RPMI7951 (cell line): ENCODE measurements at regions not wholly inside any gene's neighbourhood (a gene's known extent, or its start where the extent isn't known, plus 50 kb on each side); places are given as distances from the start of the nearest gene placed in this dataset.
"Not testable (repeated sequence)": the region's sequence is repeated elsewhere in the genome, so short reads cannot be mapped to it uniquely, and the experiment has no call there.

Source experiments
- DNase-seq: peaks from one replicate; pipeline ENCODE4 v3.0.0-alpha.2; 2012; ENCODE audit warnings: low read depth

DNA sequence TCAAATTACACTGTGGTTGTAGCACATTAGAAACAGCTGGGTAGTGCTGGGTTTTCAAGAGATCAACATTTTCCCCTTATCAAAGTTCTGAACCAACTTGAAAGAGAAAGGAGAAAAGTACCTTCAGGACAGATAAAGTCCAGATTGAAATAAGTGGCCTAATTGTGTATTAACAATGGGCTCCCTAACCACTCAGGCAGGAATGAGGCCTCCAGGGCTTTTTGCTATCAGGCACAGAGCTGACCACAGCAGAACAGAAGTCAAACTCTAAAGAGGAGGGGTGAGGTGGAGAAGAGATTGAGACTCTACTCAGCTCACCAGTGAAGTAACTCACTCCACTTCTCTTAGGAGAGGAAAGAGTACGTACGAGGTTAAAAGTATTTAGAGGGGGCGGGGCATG, 394.1 kb upstream of the PHF14 start:
- DNase-seq, result no peak

DNA sequence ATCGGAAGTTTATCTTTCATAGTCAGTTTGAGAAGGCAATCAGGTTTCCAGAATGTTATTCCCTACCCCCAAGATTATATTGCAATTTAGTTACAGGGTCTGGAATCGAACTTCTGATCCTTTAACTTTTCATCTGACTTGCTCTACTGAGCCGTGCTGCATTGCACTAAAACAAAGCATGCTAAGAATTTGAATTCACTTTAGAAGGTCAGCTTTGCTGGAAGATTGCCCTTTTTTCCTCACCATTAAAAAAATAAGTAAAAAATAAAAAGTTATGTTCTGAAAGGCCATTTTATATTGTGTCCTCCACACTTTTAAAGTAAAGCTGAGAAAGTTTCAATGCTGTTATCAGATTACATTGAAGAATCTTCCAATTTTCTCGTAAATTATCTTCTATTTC, 388.8 kb upstream of the PHF14 start:
- no peak for DNase-seq

DNA sequence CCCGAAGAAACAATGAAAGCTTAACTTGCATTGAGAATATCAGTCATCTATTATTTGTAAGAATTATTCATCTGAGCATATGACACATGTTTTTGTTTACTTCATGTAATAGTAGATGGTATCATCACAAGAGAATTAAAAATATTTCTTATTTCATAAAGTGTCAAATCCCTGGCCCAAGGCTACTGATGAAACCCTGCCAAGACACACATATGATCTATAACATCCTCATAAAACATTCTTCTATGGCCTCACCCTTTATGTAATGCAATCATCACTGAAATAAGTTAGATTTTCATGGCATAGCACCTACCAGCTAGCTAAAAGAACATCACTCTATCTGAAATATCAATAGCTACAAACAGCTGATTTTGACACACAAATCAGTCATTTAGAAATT, 385.6 kb upstream of the PHF14 start:
- no peak for DNase-seq

DNA sequence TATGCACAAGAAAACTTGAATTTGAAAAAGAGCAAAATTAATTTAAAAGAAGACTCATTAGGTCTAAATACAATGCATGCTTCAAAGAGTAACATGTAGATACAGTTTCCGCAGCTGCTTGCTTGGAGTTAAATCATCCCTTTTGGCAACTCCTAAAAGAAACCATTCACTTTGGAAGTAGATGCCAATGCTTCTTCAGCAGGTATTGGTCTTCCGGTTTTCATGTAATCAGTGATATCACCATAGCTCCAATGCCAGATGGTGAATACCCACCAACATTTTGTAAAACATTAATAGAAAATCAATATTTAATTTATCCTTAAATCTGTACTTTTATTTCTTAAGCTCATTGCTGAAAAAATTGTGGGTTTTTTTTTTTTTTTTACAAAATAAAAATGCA, 381.1 kb upstream of the PHF14 start:
- no peak for DNase-seq

DNA sequence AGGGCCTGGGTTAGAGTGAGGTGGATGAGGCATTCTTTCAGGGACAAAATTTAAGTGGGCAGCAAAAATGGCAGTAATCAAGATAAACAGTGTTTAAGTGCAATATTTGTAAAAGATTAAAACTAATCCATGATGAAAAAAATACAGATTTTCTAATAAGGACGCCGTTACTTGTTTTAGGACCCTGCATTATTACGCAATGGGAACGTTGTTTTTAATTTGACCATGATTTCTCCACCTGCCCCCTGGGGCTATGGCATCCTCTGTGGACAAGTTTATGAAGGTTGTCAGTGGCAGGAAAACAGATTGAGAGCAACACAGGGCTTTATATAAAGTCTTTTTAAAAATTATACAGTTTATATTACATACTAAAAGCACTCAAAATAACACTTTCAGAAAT, 380.6 kb upstream of the PHF14 start:
- no peak for DNase-seq

DNA sequence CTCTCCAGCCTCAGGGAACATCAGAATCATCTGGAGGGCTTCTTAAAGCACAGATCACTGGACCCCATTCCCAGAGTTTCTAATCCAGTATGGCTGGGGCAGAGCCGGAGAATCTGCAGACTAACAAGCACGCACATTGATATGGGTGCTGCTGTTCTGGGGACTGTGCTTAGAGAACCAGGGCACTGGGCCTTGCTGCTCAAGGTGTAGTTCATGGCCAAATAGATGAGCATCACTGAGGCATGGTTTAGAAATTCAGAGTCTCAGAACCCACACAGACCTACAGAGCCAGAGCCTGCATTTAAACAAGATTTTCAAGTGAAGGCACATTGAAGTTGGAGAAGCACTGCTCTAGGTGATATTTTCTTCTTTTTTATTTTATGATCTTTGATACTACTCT, 376.8 kb upstream of the PHF14 start:
- no peak for DNase-seq

DNA sequence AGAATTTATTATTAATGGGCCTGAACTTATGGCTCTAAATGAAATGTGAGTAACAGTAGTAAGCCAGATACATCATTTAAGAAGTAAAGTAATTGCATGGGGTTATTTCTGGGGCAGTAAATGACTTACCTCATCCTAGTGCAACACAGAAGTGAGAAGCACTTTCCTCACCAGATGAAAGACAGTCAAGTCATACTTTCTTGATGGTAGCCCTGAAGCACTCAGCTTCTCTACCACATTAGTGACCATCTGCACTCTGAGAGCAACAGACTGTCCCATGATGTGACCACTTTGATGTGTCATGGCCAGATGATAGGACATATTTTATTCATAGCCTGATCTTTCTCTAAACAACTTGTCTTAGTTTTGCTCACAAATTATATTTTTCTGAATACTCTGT, 369.5 kb upstream of the PHF14 start:
- no peak for DNase-seq

DNA sequence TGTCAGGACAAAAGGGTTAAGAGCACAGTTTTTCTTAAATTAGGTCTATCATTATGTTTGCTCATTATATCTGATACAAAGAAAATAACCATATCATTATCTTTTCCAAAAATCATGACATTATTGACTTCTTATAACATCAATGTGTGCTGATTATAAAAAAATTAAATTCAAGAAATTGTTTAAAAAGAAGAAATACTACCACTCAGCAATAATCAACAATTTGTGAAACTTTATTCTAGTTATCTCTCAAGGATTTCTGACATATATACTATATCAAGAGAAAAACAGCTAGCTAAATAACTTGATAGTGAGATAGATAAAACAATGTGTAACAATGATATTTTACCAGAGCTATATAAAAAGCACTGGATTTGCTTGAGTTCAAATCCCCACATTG, 360.7 kb upstream of the PHF14 start:
- no peak for DNase-seq

DNA sequence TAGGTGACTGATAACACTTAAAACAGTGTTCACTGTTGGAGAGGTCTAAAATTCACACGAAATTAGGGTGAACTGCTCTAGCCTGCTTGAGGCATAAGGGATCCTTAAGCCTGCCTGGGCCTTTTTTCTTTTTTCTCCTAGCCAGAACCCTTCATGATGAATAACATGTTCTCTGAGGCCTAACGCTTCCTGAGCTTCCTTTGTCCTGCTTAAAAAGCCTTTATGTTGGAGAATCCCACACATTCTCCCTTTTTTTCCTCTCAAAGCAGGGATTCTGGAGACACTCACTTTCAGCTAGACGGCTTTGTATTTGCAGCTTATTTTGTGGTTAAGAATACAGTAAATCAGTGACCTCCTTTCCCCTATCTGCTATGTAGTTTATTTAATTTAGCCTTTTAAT, 354.7 kb upstream of the PHF14 start:
- no peak for DNase-seq

DNA sequence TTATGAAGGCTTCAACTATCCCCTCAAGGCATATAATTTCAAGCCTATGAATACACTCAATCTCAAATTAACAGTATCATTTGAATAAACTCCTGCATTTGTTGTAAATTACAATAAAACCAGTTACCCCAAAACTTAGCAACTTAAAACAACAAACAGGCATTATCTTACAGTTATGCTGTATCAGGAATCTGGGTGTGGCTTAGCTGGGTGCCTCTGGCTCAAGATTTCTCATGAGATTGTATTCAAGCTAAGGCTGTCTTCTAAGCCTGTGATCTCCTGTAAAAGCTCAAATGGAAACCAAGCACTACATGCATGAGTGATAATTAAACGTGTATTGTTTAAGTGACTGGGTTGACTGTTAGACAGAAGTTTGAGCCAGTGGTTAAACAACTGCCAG, 341.0 kb upstream of the PHF14 start:
- DNase-seq, result no peak

DNA sequence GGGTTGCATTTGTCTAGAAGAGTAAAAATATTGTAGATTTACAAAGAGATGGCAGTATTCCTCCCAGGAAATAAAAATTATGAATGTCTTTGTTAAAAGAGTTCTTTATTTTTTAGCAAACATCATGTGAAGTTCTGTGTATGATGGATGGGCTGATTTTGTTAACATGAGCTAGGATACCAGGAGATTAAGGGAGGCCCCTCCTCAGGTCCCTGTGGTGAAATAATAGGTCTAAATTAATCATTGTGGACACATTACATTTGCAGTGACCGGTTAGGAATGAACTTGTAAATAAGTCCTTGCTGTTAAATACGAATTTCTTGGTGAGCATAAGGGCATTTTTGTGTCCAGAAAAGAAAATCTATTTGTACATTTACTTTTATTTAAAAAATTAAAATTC, 339.4 kb upstream of the PHF14 start:
- DNase-seq, result no peak

DNA sequence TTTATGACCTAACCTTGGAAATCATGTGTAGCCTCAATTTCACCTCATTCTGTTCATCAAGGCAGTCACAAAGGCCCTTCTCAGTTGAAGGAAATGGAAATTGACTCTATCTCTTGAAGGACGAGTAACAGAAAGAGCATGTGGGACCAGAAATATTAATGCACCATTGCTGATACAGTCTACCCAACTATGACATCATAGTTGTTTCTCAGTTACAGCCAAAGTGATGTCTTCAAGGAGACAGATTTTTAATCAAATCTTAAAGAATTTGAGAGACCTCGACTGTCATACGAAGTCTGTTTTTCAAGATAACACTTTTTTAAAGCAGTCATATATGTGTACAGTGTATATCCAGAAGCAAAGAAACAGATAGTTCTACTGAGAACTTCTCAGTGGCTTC, 335.7 kb upstream of the PHF14 start:
- no peak for DNase-seq

DNA sequence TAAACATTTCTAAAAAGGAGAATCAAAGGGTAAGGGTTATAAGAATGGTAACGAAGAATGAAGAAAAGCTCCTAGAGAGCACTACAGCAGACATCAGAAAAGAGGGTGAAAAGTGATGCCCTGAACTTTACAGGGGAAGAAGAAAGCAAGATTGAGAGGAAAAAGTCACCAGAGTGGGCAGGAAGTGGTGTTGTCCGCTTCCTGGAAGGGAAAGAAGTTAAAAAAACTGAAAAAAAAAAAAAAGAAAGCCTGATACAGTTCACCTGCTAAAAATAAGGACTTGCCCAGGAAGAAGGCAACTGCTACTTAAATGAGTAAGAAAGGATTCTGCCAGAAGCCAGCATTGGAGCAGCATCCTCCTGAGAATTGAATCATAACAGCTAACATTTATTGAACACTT, 330.1 kb upstream of the PHF14 start:
- DNase-seq, result no peak

DNA sequence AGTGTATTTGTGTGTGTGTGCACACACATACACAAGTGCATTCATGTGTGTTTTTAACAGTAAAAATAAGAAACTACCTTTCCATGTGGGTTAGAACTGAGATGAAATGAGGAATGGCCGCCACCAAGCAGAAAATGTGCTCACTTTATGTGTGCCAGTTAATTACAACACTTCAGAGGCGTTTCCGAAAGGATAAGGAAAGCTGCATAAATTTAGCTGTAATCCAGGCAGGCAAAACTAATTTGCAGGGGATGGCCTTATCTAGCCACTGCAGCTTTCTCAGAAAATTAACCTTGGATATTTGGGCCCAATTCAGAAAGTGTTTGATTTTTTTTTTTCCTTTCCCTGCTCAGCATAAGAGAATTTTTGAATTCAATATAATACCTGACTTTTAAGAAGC, 328.8 kb upstream of the PHF14 start:
- DNase-seq, result no peak

DNA sequence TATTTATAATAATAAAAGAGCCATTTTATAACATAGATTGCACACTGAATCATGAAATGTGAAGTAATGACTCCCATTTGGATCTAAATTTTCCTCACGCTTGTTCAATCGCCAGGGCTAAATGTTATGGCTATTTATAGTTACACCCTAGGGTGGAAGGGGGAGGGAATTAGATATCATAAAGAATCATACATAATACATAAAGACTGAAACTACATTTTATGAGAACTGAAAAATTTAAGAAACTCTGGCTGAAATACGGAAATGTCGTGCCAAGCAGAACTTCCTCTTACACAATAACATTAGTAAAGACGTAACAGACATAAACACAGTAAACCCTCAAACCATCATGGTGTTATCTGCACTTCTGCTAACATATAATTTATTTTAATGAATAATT, 327.5 kb upstream of the PHF14 start:
- DNase-seq, result no peak

DNA sequence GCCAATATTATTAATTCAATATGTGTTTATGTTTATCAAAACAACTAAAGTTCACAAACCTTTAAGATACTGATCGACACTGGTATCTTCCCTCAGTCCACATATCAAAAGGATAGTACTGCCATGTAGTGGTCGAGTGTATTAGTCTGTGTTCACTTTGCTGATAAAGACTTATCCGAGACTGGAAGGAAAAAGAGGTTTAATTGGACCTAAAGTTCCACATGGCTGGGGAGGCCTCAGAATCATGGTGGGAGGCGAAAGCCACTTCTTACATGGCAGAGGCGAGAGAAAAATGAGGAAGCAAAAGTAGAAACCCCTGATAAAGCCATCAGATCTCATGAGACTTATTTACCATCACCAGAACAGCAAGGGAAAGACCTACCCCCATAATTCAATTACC, 325.4 kb upstream of the PHF14 start:
- DNase-seq, result no peak

DNA sequence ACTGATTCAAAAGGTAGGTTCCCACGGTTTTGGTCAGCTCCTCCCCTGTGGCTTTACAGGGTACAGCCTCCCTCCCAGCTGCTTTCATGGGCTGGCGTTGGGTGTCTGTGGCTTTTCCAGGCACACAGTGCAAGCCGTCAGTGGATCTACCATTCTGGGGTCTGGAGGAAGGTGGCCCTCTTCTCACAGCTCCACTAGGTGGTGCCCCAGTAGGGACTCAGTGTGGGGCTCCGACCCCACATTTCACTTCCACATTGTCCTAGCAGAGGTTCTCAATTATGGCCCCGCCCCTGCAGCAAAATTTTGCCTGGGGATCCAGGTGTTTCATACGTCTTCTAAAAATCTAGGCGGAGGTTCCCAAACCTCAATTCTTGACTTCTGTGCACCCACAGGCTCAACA, 324.6 kb upstream of the PHF14 start:
- DNase-seq, result not testable (repeated sequence)

DNA sequence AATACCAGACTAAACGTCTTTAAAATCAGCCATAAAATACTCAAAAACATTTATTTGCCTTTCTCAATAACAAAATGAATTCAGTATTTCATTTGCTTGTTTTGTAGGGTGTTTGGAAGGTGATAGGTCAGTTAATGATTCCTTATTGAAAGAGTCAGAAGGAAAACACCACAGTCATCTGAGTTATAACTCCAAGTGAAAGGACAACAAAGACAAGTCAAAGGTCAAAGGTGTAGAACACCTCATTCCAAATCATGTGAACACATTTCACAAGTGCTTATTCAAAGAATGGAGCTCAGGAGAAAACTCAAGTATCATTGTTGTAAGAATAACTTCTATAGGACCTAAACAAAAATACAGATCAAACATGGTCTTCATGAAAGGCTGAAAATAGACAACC, 318.6 kb upstream of the PHF14 start:
- DNase-seq, result no peak

DNA sequence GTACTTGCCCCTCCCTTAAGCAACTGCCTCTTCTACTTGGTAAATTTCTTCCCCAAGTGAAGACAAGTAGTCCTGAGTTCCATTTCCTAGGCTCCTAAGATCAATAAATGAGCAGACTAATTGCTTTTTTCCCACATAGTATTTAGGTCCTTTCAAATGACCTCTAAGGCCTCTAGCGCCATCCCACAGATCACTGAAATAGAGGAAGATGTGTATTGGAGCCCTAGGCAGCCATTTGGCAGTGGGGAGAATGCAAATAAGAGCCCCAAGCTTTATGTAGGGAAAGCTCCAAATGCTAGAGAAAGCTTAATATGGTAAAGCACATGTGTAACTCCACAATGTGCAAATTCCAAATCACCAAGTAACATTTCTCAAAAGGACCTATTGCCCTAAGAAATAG, 316.5 kb upstream of the PHF14 start:
- no peak for DNase-seq

DNA sequence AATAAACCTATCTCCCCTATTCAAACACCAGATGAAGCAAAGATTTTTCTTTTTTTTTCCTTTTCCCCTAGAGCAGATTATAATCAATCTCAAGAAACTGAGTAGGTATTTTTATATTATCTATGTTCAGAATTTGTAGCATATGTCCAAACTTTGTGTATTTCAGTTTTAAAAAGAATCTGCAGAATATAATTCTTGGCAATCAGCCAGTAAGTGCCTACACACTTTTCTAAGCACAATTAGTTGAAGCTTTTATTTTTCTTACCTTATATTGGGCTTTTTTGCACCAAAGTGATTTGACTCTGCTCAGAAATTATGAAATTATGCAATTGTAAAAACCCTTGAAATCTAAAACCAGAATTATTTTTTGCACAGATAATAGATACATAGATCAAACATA, 315.8 kb upstream of the PHF14 start:
- no peak for DNase-seq

DNA sequence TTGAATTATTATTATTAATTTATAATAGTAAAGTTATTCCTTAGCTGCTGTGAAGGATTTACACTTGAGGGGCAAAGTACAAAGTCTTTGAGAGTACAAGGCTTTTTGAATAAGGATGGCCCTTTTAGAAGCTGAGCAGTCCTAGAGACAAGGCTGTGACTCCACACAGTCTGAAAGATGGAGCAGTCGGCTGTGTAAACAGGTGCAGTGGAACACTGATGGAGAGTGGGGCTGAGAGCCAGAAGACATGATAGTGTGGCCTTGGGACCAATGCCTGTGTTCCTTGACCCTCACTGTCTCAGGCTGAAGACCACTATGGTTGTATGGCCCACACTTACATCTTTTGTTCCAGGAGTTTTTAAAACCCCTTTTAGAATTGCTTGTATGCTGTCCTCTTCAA, 311.2 kb upstream of the PHF14 start:
- DNase-seq, result no peak

DNA sequence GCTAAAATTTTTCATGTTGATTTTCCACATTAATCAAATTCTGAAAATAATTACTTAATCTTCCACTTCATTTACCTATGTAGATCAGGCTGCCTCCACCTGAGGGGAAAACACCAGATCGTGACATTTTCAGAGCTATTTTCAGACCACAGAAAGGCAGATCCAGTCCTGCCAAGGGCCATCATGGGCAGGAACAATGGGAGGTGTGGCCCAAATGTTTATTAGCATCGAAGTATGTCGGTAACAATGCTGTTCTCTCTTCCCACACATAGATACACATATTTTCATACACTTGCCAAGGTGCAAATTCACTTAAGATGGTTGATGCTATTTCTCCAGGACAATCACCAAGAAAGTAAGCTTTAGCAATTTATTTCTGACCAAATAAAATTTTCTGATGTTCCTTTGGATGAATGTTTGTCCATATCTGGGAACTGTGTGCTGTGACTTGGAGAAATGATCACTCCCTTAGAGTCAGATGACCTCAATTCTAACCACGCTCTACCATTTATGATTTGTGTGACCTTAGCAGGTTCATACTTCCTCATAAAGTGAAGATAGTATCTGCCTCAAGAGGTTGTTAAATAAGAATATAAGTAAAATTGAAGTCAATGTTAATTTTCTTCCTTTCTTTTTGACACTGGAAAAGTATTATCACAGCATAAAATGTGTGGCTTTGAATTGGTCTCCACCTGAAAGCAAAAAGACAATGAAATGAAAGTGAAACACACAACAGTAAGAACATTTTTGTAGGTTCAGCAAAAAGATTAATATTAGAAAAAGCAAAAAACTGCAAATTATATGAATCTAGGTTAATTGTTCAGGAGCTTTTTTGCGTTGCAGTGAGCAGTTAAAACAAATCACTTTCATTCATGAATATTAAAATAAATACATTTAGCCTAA, 310.4 kb upstream of the PHF14 start:
- DNase-seq, result no peak

DNA sequence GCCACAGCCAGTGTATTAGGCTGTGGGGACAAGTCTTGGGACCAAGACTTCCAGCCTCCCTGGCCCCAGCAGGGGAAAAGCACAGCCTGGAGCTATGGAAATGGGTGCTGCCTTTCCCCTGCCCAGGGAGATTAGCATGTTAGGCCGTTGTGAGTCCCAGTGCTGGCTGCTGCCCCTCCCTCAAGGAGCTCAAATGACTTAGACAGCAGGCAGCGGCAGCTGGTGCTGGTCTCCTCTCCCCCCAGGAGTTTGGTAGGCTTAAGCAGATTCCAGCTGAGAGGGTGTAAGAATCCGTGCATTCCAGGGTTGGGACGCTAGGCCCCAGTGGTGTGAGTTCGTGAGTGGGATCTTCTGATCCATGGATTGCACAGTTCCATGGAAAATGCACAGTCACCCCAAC, 301.5 kb upstream of the PHF14 start:
- DNase-seq, result no peak

DNA sequence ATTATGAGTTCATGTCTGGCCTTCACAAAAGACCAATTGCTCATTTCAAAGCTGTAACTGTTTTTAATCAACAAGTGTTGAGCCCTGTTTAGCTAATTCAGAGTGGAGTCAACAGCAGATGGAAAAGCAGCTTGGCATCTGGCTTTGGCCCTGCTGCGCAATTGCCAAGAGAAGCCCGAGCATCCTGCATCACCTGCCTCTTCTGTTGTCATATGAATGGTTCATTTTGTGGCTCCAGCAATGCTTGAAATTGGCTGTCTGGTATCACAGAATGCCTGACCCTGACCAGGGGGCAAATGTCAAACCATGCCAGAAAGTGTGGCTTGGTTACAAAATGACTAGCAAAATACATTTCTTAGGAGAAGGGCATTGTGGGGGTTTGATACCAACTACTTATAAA, 296.5 kb upstream of the PHF14 start:
- no peak for DNase-seq
